ENCODE measurements at regions not wholly inside any gene's neighbourhood (a gene's known extent, or its start where the extent isn't known, plus 50 kb on each side); places are given as distances from the start of the nearest gene placed in this dataset.

GRCh38 chr2:49286045-49286444, 131.7 kb upstream of the FSHR start:
- DNase-seq, result no peak
- Mint-ChIP-seq H3K9me3 (peaks cover 0 to 3% (median 0%) of the 10 kb centered on the region in 7 donors), H3K36me3 (no peaks in the 10 kb centered on the region), H3K27ac (no peak overlapping the region), H3K27me3 (ENCODE audit: low read depth in 3 of 3) (no peaks in the 10 kb centered on the region), H3K4me1 (no peaks in the 10 kb centered on the region), H3K4me3 (no peak overlapping the region)
- intact Hi-C loops (cut with micrococcal nuclease), result no loop called here
- WGBS (ENCODE audit: insufficient coverage), result 56% methylated on average over 2 of the region's 2 CpGs
- Histone ChIP-seq H3K27ac (ENCODE audit: low read depth in 1 of 2, low read length in 2 of 2) (no peak overlapping the region), H3K27me3 (ENCODE audit: control insufficient read depth in 2 of 2, insufficient read depth in 2 of 2, low read length in 2 of 2) (no peaks in the 10 kb centered on the region), H3K36me3 (replicated peaks in 1 of 2; ENCODE audit: control insufficient read depth in 1 of 2, insufficient read depth in 2 of 2, low read length in 2 of 2) (no peaks in the 10 kb centered on the region), H4K20me1 (ENCODE audit: insufficient read depth, low read length) (no peaks in the 10 kb centered on the region), H3K9me3 (replicated peaks in 1 of 2; ENCODE audit: control insufficient read depth in 1 of 2, insufficient read depth in 1 of 2, low read length in 2 of 2) (no peaks in the 10 kb centered on the region), H3K9ac (ENCODE audit: insufficient read depth, low read length, poor library complexity, severe bottlenecking) (no peak overlapping the region), H3K79me2 (ENCODE audit: insufficient read depth, low read length) (no peaks in the 10 kb centered on the region), H3K4me1 (ENCODE audit: control insufficient read depth in 1 of 2, insufficient read depth in 2 of 2, low read length in 2 of 2) (no peaks in the 10 kb centered on the region), H3K4me3 (replicated peaks in 1 of 3; ENCODE audit: low read depth in 2 of 3, low read length in 3 of 3) (no peak overlapping the region), H2AFZ (ENCODE audit: insufficient read depth, low read depth, low read length, poor library complexity, severe bottlenecking) (no peak overlapping the region), H3K4me2 (replicated peaks; ENCODE audit: extremely low read depth, low read length, poor library complexity, severe bottlenecking) (no peak overlapping the region)
- TF ChIP-seq CTCF (IDR thresholded peaks at IDR 0.05), result no peak

- Histone ChIP-seq H3K4me1 (ENCODE audit: control insufficient read depth in 1 of 2, insufficient read depth in 2 of 2, low read length in 2 of 2) (no peaks in the 10 kb centered on the region), H3K4me2 (replicated peaks; ENCODE audit: extremely low read depth, low read length, poor library complexity, severe bottlenecking) (no peak overlapping the region), H3K4me3 (replicated peaks in 1 of 3; ENCODE audit: low read depth in 2 of 3, low read length in 3 of 3) (no peak overlapping the region), H4K20me1 (ENCODE audit: insufficient read depth, low read length) (no peaks in the 10 kb centered on the region), H3K27me3 (ENCODE audit: control insufficient read depth in 2 of 2, insufficient read depth in 2 of 2, low read length in 2 of 2) (no peaks in the 10 kb centered on the region), H2AFZ (ENCODE audit: insufficient read depth, low read depth, low read length, poor library complexity, severe bottlenecking) (no peak overlapping the region), H3K9me3 (replicated peaks in 1 of 2; ENCODE audit: control insufficient read depth in 1 of 2, insufficient read depth in 1 of 2, low read length in 2 of 2) (peaks cover 3% of the 10 kb centered on the region in 2 donors), H3K27ac (ENCODE audit: low read depth in 1 of 2, low read length in 2 of 2) (no peak overlapping the region), H3K9ac (ENCODE audit: insufficient read depth, low read length, poor library complexity, severe bottlenecking) (no peak overlapping the region), H3K79me2 (ENCODE audit: insufficient read depth, low read length) (no peaks in the 10 kb centered on the region), H3K36me3 (replicated peaks in 1 of 2; ENCODE audit: control insufficient read depth in 1 of 2, insufficient read depth in 2 of 2, low read length in 2 of 2) (no peaks in the 10 kb centered on the region)
- DNase-seq, result no peak
- TF ChIP-seq CTCF (IDR thresholded peaks at IDR 0.05), result no peak
- no peaks in the 10 kb centered on the region for H3K36me3 Mint-ChIP-seq
- H3K9me3 Mint-ChIP-seq, result peaks cover 2 to 16% (median 5%) of the 10 kb centered on the region in 7 donors
- no peak overlapping the region for H3K4me3 Mint-ChIP-seq
- no CpG with 5 or more reads among the region's 1 CpG for WGBS (ENCODE audit: insufficient coverage)
- intact Hi-C loops (cut with micrococcal nuclease), result no loop called here
- no peaks in the 10 kb centered on the region for H3K4me1 Mint-ChIP-seq
- H3K27ac Mint-ChIP-seq, result no peak overlapping the region
- no peaks in the 10 kb centered on the region for H3K27me3 Mint-ChIP-seq (ENCODE audit: low read depth in 3 of 3)
These were observed 124.2 kb upstream of the FSHR start for GRCh38 chr2:49278561-49278960.

Data from CD14-positive monocyte (primary cell).